GM19240 (cell line): ENCODE measurements at regions not wholly inside any gene's neighbourhood (a gene's known extent, or its start where the extent isn't known, plus 50 kb on each side); places are given as distances from the start of the nearest gene placed in this dataset.
"Not testable (repeated sequence)": the region's sequence is repeated elsewhere in the genome, so short reads cannot be mapped to it uniquely, and the experiment has no call there.

Experiments used
- DNase-seq: peaks from one replicate; pipeline ENCODE4 v3.0.0; 2011; ENCODE audit warnings: low spot score; ENCODE audit not compliant: insufficient read length

DNA sequence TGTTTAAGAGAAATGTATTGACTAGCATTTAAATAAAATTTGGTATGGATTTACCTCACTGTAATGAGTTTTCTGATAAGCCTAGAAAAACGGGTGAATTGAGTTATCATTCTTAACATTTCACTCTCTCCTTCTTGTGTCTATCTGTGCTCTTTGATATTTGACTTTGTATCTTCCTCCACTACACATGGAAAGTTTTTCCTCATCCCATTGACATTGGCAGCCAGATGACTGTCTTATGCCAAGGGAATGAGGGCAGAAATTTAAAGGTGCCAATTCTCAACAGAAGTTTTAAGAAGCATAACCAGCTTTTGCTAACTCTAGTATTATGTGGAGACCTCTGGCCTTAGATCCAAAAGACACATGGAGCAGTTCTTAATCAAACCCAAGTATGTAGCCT, 376.6 kb downstream of the DSEL start:
- DNase-seq, result no peak

DNA sequence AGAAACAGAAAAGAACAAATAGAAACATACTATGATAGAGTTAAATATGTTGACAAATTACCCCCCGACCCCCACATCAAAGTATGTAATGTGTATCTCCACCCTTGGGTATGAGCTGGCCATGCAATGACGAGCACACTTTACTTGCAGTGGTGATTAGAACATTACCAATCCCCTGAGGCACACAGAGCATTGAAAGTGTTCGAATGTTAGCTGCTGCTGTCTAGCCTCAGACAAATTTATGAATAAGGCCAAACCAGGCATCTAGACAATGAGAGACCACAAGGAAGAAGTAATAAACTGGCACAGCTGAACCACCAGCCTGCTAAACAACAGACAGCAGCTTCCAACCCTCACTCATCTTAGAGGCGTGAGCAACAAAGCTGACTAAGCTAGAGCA, 380.5 kb downstream of the DSEL start:
- DNase-seq, result no peak

DNA sequence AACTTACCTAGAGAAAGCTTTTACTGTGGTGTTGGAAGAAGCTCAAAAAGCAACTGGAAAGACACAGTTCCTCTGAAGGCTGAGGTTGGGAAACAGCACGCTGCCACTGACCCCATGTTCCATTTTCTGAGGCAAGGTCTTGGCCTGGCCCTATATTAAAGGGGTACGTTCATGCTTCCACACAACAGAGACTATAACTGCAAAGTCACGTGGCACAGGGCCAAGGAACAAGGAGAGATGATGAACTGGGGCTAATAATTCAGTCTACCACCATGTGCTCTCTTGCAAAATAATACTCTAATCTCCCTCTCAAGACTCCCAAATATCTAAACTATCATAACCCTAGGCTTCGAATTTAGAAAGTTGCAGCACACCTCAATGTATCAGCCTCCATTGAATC, 381.6 kb downstream of the DSEL start:
- no peak for DNase-seq

DNA sequence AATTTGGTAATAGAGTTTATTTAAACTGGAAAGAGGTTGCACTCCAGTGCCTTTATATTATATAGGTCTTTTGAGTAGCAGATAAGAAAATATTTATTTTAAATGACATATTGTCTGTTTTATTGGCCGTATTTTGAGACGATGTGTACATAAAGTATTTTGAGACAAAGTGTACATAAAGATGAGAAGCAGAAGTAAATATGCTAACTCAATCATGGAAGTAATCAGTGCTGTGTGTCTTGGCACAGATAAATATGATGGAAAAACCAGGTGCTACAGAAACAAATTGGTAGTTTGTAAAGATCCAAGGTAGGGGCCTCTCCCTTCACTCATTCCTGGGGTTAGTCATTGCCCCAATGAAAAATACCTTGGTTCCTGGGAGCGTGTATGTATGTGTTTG, 382.9 kb downstream of the DSEL start:
- no peak for DNase-seq

DNA sequence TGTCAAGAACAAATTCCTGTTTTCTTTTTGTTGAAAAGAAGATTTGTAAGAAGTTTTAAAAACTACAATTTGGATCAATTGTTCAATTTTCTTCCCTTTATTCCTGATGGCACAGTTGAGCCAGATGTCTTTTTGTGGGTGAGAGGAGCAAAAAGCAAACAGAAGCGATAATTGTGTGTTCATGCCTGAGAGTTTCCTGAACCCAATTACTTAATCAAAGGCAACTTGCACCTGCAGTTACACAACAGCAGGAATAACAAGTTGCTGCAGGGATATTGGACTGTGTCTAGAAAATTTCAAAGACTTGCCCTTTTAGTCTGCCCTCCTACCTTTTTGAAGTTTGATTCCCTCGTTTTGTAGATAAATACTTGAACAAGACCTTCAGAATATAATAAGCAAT, 383.6 kb downstream of the DSEL start:
- no peak for DNase-seq

DNA sequence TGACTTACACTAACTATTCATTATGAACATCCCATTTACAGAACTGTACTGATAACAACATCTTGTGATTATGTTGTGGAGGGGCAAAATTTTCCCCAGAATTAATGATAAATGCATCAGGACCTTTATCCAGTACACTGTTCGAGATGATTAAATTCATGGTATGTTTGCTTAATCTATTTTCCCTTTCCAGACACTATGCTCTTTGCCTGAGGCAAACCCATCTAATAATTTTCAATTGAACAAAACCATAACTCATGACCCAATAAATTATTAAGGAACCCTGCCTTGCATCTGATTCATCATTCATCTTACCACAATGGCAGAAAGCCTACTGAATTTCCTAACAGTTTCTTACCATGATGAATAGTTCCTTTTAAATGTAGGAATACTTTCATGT, 385.0 kb downstream of the DSEL start:
- DNase-seq, result no peak

DNA sequence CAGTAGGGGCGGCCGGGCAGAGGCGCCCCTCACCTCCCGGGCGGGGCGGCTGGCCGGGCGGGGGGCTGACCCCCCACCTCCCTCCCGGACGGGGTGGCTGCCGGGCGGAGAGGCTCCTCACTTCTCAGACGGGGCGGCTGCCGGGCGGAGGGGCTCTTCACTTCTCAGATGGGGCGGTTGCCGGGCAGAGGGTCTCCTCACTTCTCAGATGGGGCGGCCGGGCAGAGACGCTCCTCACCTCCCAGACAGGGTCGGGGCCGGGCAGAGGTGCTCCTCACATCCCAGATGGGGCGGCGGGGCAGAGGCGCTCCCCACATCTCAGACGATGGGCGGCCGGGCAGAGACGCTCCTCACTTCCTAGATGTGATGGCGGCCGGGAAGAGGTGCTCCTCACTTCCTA, 389.8 kb downstream of the DSEL start:
- DNase-seq, result not testable (repeated sequence)

DNA sequence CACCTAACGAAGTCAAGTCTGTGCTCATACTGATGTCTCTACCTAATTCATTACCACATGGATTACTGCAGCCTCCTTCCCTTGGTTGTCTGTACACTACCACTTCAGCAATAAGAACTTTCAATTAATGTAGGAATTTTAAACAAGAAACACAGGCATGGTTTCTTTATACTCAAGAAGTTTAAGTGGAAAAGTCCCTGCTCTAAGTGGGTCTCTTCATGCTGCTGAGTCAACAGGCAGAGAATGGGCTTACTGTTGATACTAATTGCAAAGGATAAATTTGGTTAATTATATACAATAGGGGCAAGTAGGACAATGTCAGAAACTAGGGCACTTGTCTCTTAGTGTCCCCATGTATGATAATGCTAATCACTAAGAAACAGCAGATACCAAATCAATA, 392.6 kb downstream of the DSEL start:
- no peak for DNase-seq

DNA sequence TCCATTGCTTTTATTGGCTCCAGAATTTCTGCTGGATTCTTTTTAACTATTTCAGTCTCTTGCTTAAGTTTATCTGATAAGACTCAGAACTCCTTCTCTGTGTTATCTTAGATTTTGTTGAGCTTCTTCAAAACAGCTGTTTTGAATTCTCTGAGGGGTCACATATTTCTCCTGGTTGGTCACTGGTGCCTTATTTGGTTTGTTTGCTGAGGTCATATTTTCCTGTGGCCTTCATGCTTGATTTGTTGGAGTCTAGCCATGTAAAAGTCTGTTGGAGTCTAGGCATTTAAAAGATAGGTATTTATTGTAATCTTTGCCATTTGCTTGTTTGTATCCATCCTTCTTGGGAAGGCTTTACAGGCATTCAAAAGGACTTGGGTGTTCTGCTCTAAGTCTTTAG, 398.7 kb downstream of the DSEL start:
- no peak for DNase-seq

DNA sequence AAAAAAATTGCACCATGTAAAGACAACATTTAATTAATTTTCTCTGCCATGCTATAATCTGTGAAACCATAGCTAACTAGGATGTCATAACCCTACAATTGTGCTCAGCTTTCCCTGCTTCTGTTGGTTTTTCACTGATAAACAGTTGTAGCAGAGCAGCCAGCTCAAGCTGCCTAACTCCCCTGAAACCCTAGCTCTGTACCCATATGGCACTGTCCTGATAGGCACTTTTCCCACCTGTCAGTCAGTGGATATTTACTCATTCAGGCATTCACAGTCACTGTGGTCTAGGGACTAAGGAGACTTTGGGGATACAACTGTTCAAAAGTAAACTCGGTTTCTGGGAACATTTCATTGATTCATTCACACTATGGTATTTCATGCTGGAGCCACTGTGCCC, 407.0 kb downstream of the DSEL start:
- no peak for DNase-seq

DNA sequence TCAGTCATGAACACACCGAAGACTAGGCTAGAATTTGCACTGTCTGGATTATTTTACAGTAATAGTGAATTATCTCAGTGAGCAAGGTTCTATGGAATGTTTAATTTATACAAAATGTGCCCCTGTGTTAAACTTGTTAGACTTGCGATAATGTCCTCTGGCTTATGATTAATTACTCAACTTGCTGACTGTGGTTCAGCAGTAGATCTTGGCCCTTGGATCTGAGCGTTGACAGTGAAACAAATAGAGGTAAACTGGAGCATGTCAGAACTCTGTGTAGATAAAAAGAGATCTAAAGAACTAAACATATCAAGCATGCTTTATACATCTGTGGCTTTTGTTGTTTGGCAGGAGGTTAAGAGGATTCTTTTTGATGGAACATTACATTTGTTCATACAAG, 407.6 kb downstream of the DSEL start:
- DNase-seq, result no peak

DNA sequence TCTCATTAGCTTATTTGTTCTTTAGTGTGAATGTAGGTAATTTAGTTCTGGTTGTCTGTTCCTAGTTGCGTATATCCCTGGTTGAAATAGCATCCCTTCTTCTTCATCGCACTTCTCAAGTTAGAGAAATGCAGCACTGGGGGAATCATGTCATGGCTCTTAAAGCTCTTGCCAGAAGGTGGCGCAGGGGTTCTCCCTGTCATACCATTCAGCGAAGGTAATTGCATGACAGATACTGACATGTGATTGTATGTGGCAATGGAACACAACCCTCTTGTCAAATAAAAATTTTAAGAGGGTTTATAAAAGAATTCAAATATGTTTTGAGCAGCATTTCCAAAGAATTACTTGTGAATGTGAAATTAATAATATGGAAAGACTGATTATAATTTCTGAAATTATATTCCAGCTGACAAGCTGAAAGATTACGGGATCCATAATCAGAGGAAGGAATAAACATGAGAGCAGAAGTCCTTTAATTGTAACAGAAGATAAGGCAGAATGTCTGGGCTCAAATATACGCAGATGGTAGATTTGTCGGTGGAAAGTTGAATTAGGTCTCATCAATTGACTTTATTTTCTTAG, 411.7 kb downstream of the DSEL start:
- DNase-seq, result no peak

DNA sequence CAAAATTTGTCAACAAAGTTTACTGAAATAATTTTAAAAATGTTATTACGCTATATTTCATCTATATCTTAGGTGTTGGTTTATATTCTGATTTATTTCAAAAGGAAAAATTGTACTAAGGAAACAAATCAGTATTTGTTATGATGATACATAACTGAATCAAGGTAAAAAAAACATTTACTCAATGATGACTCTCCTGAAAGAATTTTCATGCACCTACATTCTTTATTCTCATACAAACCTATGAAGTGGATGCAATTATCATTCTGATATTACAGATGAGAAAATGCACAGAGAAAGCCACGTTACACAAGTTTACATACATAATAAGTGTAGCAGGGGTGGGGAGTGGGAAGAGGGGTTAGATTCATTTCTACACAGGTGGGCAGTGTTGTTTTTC, 422.4 kb downstream of the DSEL start:
- no peak for DNase-seq

DNA sequence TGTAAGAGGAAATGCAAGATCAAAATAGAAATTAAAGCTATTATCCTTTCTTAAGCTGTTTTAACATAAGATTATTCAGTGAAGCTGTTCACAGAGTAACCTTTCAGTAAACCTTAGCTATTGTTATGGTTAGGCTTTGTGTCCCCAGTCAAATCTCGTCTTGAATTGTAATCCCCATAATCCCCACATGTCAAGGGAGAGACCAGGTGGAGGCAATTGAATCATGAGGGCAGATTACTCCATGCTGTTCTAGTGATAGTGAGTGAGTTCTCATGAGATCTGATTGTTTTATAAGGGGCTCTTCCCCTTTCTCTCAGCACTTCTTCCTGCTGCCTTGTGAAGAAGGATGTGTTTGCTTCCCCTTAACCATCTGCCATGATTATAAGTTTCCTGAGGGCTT, 424.4 kb downstream of the DSEL start:
- no peak for DNase-seq

DNA sequence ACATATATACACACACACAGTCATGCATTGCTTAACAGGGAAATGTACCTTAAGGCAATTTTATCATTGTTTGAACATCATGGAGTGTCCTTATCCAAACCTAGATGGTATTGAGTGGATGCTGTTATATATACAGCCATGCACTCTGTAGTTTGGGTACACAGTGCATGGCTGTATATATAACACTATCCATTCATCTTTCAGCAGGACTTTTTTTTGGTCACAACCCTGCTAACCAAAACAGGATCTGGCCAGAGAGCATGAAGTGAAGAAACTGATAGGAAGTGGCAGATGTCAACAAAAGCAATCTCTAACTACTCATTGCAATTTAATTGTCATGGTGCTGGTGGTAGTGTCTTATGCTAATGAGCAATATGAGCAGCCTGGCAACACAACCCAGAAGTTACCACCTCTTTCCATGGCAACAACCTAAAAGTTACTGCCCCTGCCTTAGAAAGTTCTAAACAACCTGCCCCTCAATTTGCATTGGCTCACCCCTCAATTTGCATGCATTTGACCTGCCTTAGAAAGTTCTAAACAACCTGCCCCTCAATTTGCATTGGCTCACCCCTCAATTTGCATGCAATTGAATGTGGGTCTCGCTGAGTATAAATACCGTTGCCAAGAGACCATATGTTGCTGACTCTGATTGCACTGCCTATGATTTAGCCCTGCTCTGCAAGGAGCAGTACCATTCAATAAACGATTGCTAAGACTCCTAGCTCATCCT, 434.9 kb downstream of the DSEL start:
- DNase-seq, result no peak

DNA sequence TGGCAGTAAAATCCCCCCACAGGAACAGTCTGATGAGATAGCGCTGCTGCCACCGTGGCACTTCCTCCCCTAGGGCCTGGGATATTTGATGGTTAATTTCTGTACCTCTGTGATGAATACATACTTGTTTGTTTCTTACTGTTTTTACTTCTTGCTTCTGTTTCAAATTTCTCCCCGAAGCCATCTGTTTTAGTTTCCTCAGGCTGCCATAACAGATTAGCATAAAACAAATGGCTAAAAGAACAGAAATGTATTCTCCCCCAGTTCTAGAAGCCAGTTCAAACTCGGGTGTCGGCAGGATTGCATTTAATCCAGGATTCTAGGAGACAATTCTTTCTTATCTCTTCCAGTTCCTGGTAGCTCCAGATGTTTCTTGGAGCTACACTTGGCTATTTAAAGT, 435.9 kb downstream of the DSEL start:
- DNase-seq, result no peak

DNA sequence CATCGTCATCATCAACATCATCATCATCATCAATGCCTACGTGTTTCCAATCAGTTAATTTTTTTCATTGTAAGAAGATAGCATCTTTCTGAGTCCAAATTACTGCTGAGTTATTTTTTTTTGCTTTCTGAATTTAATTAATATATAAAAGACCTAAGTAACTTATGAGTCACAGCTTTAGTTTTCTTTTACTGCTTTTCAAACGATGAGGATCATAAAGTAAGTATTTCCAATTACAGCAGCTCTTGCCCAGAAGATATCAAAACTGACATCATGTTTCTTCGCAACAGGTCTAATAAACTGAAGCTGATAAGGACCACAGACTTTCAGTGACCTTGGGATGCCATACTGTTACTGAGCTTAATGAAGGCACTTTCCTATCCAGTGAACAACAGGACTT, 442.2 kb downstream of the DSEL start:
- no peak for DNase-seq

DNA sequence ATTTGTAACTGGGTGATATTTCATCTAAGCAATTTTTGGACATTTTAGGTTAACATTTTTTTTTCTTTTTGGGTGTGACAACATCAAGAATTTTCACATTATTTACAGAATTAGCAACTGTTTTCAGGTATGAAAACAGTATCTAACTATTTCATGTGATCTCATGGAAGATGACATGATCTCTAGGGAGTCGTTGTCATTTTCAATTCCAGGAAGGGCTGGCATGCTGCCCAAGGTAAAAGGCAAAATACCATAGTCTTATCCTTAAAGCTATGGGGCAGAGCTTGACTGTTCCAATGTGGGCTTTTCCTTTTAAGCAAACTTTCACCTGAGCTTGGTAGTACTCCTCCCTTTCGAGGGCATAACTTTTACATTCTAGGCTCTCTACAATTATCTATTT, 443.7 kb downstream of the DSEL start:
- DNase-seq, result no peak

DNA sequence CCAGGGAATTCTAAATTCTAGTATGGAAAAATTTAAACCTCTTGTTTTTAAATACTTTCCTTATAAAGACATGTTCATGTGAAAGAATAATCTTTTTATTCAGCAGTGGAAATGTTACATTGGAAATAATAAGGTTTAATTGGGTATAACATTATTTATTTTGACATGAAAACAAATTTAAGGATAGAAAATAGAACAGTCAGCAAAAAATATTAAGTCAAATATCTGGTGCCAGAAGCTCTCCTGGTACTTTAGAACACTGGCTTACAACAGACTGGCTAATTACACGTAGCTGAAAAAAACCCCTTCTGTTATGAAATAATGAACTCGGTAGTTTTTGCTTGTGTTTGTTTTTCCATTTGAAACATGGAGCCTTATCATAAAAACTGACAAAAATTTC, 447.9 kb downstream of the DSEL start:
- DNase-seq, result no peak

DNA sequence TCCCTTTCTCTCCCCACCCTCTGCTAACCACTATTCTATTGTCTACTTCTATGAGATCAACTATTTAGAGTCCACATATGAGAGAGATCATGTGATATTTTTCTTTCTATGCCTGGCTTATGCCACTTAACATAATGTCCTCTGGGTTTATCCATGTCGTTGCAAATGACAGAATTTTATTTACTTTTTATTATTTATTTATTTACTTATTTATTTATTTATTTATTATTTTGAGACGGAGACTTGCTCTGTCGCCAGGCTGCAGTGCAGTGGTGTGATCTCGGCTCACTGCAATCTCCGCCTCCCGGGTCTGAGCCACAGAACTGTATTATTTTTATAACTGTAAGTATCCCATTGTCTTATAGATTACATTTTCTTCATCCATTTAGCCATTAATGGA, 443.4 kb upstream of the CDH19 start:
- DNase-seq, result no peak

DNA sequence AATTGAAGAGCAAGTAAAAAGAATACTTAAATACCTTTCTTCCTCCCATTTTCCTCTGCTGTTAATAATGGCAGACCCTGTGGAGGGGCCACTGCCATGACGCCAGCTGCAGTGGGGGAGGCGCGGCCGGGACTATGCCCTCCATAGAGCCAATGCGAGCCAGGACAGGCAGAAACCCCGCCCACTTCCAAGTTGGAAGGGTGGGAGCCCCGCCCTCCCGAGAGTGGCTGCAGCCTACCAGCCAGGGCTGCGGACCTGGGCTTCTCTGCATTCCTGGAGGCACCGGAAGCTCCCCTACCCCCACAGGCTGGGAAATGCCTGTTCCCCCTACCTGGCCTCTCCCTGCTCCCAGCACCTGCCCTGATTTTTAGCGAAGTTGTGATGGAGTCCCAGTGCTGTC, 439.4 kb upstream of the CDH19 start:
- DNase-seq, result no peak

DNA sequence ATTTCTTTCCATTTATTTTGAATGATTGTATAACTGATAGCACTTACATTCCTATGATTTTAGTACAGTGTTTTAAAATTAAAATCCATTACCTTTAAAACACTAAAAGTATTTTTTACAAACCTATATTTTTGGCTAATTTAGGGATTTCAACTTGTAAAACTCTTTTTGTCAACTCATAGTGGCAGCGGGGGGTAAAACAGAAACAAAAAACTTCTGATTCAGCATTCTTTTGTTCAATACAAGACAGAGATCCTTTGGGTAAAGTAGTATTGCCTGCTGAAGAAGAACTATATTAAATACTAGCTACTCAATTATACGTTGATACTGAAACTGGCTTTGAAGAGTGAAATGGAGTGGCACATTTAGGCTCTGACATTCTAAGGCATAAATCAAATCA, 437.4 kb upstream of the CDH19 start:
- DNase-seq, result no peak

DNA sequence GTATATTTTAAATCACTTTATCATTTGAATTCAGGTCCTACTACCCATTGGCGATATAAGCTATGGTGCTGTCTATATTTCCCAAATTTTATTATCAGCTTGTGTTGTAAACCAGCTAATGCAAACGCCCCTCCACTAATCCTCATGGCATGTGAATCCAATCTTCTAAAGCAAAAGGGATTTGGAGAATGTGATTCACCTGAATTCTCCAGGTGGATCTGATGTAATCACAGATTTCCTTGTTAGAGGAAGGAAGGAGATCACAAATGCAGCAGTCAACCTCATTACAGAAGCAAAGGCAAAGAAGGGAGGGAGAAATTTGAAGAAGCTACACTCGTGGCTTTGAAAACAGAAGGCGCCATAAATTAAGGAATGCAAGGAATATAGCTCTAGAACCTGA, 431.1 kb upstream of the CDH19 start:
- DNase-seq, result no peak

DNA sequence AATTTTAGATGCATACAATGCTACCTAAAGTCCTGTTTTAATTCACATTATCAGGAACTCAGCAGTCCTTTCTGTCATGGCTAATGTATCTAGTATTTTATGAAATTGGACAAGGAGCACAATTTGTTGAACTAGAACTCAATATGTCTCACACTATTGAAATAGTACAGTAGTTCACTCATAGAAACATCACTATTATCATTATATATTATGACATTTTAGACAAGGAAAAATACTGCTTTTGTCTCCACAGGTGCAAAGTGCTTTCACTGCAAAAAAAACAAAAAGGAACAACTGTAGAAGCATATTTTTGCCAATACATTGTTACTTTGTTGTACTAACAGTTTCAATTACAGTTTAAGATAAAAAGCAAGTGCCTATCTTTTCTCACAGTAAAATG, 419.2 kb upstream of the CDH19 start:
- DNase-seq, result no peak
